Mucosa of descending colon (tissue), 3 donors: ENCODE measurements at regions not wholly inside any gene's neighbourhood (a gene's known extent, or its start where the extent isn't known, plus 50 kb on each side); places are given as distances from the start of the nearest gene placed in this dataset.

ENCODE experiments used
- ATAC-seq: fragments of 200-7000 bp; cut with Tn5 transposase; one replicate; pipeline ENCODE4 v1.9.1; 2020; ENCODE audit warnings: mild to moderate bottlenecking, moderate library complexity
- DNase-seq, 3 donors: peaks; one replicate each; pipeline ENCODE4 v3.0.0-alpha.2; 2020
- H3K36me3 ChIP-seq: fragments of 200-600 bp; one replicate; pipeline ENCODE4 v1.8.0; 2021; ENCODE audit warnings: low read depth, mild to moderate bottlenecking
- H3K4me1 ChIP-seq: fragments of 200-600 bp; one replicate; pipeline ENCODE4 v1.8.0; 2021; ENCODE audit warnings: low read depth, mild to moderate bottlenecking
- H3K4me3 ChIP-seq: fragments of 200-600 bp; one replicate; pipeline ENCODE4 v1.8.0; 2021; ENCODE audit warnings: mild to moderate bottlenecking
- H3K9me3 ChIP-seq: fragments of 200-600 bp; one replicate; pipeline ENCODE4 v1.8.0; 2021; ENCODE audit warnings: mild to moderate bottlenecking
- CTCF ChIP-seq: fragments of 200-600 bp; IDR thresholded peaks from one replicate; pipeline ENCODE4 v1.8.0; 2022; ENCODE audit warnings: antibody characterized with exemption, mild to moderate bottlenecking
- intact Hi-C, 2 donors: fragments of 100-400 bp; cut with DNase I in 1 of 2; cut with micrococcal nuclease in 1 of 2; formaldehyde crosslinking; loops; one replicate each; pipeline versions ENCODE4 v1.11.0 to v1.11.1; 2022; cut with DNase I, micrococcal nuclease
- donor health status: DM: no; HTN: no; CAD: no; lungs with moderate emphysema.
- donor health status: DM: no; HTN: no; CAD: no.
- donor health status: DM: no; HTN: yes; CAD: no.

DNA sequence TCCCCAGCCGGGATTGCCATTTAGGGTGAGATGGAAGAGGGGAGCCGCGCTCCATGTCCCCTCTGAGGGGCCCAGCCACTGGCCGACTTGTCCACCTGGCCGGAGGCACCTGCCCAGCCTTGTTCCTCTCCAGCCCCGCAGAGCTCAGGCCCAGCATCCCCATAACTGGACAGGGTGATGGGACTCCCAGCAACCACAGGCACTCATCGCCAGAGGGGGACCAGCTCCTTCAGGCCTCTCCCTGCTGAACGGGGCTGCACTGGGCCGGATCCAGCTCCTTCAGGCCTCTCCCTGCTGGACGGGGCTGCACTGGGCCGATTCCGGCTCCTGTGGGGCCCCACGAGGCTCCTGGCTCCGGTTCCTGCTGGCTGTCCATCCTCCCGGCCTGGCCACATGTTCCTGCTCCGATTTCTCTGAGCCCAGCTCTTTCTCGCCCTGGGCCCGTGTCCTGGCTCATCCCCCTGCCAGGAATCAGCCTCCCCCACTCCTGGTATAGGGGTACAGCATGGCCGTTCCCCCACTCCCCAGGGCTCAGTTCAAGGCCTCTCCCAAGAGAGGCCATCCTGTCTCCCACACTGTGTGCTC, 56.1 kb upstream of the ADGRA1 start:
- no peak for TF ChIP-seq CTCF
- Histone ChIP-seq H3K4me1 (no peaks in the 10 kb centered on the region), H3K9me3 (no peaks in the 10 kb centered on the region), H3K4me3 (no peak overlapping the region), H3K36me3 (no peaks in the 10 kb centered on the region)
- ATAC-seq (no peak), DNase-seq (no peak)
- intact Hi-C loops = no loop called here

DNA sequence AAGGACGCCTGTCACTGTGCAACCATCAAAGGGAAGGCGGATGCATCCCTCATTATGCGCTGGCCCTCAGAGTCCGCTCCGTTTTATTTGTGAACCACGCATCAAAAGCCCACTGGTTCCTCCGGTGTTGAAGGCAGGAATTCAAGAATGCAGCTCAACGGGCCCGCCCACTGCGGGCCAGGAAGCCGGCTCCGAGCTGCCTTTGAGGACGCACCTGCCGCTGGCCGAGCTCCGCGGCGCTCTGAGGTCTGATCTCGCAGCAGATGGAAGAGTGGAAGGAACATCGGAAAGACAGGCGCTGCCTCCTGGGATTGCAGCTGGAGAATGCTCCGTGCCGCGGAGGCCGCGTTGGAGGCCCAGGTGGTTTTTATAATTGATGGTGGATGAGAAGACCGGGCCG, 56.9 kb upstream of the ADGRA1 start:
- no peak for DNase-seq
- intact Hi-C loops = no loop called here
- Histone ChIP-seq H3K4me1 (no peaks in the 10 kb centered on the region), H3K4me3 (no peak overlapping the region), H3K36me3 (no peaks in the 10 kb centered on the region), H3K9me3 (no peaks in the 10 kb centered on the region)
- ATAC-seq = no peak
- no peak for TF ChIP-seq CTCF

DNA sequence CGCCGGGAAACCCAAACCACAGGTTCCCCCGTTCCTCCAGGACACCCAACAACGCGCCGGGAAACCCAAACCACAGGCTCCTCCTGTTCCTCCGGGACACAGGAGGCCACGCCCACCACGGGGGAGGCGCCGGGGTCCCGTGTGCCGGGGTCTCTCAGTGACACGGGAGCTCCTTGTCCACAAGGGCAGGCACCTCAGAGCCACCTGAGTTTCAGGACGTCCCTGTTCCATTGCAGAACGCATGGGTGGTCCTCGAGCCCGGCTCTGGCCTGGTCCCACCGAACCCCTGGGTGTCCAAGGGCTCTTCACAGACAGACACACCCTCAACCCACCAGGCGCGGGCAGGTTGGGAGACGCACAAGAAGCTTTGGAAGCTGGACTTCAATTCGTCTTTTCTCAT, 57.6 kb upstream of the ADGRA1 start:
- ATAC-seq (no peak), DNase-seq (no peak)
- no peaks in the 10 kb centered on the region for H3K4me1 ChIP-seq
- H3K4me3 ChIP-seq = no peak overlapping the region
- H3K9me3 ChIP-seq = no peaks in the 10 kb centered on the region
- no peak for TF ChIP-seq CTCF
- no peaks in the 10 kb centered on the region for H3K36me3 ChIP-seq
- intact Hi-C loops = no loop called here

GRCh38 chr10:133028956-133029355, 58.8 kb upstream of the ADGRA1 start:
- DNase-seq (no peak), ATAC-seq (no peak)
- Histone ChIP-seq H3K9me3 (no peaks in the 10 kb centered on the region), H3K4me1 (no peaks in the 10 kb centered on the region), H3K4me3 (no peak overlapping the region), H3K36me3 (no peaks in the 10 kb centered on the region)
- no peak for TF ChIP-seq CTCF
- intact Hi-C loops = no loop called here

DNA sequence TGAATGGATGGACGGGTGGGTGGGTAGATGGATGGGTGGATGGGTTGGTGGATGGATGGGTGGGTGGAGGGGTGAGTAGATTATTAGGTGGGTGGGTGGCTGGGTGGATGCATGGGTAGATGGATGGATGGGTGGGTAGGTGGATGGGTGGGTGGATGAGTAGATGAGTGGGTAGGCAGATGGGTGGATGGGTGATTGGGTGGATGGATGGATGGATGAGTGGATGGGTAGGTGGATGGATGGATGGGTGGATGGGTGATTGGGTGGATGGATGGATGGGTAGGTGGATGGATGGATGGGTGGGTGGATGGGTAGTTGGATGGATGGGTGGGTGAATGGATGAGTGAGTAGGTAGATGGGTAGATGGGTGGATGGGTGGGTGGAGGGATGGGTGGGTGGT, 59.6 kb upstream of the ADGRA1 start:
- no peak overlapping the region for H3K4me3 ChIP-seq
- intact Hi-C loops = no loop called here
- TF ChIP-seq CTCF = no peak
- H3K4me1 ChIP-seq = no peaks in the 10 kb centered on the region
- H3K9me3 ChIP-seq = no peaks in the 10 kb centered on the region
- no peaks in the 10 kb centered on the region for H3K36me3 ChIP-seq
- no peak for ATAC-seq
- DNase-seq = no peak

DNA sequence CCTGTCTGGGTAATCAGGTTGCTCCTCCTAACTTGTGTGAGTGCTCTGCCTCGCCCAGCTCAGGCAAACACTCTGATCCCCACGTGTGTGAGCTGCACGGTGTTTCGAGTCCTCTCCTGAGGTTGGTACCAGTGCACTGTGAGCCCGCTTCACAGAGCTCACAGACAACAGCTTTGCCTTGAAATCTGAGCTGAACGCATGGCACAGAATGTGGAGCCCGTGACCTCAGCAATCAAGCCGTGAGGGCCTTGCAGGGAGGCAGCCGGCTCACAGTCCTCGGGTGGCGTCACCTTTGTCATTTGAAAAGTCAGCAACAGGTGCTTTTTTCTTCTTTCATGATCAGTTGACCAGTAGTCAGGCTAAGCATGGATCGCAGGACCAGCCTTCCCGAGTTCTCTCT, 60.2 kb upstream of the ADGRA1 start:
- H3K4me3 ChIP-seq = no peak overlapping the region
- no peaks in the 10 kb centered on the region for H3K4me1 ChIP-seq
- no peak for TF ChIP-seq CTCF

More for the DNA sequence above, 60.2 kb upstream of the ADGRA1 start:
- ATAC-seq (no peak), DNase-seq (no peak)
- Histone ChIP-seq H3K36me3 (no peaks in the 10 kb centered on the region), H3K9me3 (no peaks in the 10 kb centered on the region)
- intact Hi-C loops = no loop called here
